RWPE1 (cell line): ENCODE measurements at regions not wholly inside any gene's neighbourhood (a gene's known extent, or its start where the extent isn't known, plus 50 kb on each side); places are given as distances from the start of the nearest gene placed in this dataset.

Experiments used
- CTCF ChIA-PET: fragments of 350-600 bp; sonication (Branson Sonifier 250); formaldehyde crosslinking; extraction: SDS; loops from one replicate; lab custom pipeline; 2021; lab: Yijun Ruan, JAX
- POLR2A ChIA-PET: fragments of 400-600 bp; formaldehyde crosslinking; extraction: SDS; loops from one replicate; lab custom pipeline; 2020; ENCODE audit warnings: antibody characterized with exemption; ENCODE audit not compliant: low non-redundant PET; lab: Yijun Ruan, JAX
- DNase-seq: peaks from one replicate; pipeline ENCODE4 v3.0.0; 2012; ENCODE audit warnings: low spot score
- H3K27ac ChIP-seq: fragments of 450-650 bp; 2 replicates; pipeline ENCODE4 v1.5.1; 2017
- TF ChIP-seq, protein P1 (sequence below): fragments of 450-650 bp; conservative IDR thresholded peaks from 2 replicates; pipeline ENCODE4 v1.5.1; 2017; ENCODE audit warnings: low read depth, mild to moderate bottlenecking

GRCh38 chr6:44582930-44583329 is 195.4 kb downstream of the CDC5L start:
- ChIA-PET POLR2A (no interaction called here), CTCF (interaction anchor here (0.7 kb wide), 1 partner anchor 32 kb away, joined by 4 read pairs; no protein-coding TSS in a partner anchor)
- H3K27ac ChIP-seq: no peak overlapping the region
- TF ChIP-seq, protein P1, sequence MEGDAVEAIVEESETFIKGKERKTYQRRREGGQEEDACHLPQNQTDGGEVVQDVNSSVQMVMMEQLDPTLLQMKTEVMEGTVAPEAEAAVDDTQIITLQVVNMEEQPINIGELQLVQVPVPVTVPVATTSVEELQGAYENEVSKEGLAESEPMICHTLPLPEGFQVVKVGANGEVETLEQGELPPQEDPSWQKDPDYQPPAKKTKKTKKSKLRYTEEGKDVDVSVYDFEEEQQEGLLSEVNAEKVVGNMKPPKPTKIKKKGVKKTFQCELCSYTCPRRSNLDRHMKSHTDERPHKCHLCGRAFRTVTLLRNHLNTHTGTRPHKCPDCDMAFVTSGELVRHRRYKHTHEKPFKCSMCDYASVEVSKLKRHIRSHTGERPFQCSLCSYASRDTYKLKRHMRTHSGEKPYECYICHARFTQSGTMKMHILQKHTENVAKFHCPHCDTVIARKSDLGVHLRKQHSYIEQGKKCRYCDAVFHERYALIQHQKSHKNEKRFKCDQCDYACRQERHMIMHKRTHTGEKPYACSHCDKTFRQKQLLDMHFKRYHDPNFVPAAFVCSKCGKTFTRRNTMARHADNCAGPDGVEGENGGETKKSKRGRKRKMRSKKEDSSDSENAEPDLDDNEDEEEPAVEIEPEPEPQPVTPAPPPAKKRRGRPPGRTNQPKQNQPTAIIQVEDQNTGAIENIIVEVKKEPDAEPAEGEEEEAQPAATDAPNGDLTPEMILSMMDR: no peak
- no peak for DNase-seq

DNA sequence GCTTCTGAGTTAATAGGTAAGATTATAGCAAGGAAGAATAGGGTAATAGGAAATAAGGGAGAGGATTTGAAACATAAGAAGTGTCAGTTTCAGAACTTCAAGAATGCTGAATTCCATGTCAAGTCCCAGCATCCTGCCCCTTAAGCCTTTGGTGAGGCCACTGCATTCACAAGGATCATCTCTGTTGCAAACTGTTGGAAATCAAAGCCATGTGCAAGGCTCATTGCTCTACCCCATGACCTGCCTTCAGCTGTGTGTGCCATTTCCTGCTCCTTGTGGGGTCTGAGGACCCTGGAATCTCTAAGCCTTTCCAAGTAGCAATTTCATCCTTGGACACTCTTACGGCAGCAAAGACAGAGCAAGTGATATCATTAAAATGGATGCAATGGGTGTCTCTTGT is 203.0 kb downstream of the CDC5L start:
- TF ChIP-seq, protein P1: no peak
- CTCF ChIA-PET: no interaction called here
- no peak for DNase-seq
- POLR2A ChIA-PET: no interaction called here
- no peak overlapping the region for H3K27ac ChIP-seq

GRCh38 chr6:44593539-44593944 is 206.0 kb downstream of the CDC5L start:
- ChIA-PET POLR2A (no interaction called here), CTCF (interaction anchor here (0.6 to 1.0 kb wide), 2 partner anchors 46 to 118 kb away, joined by 3 read pairs; no protein-coding TSS in a partner anchor)
- no peak overlapping the region for H3K27ac ChIP-seq
- DNase-seq: peak; percentile 14
- TF ChIP-seq, protein P1: peak; percentile 47

DNA sequence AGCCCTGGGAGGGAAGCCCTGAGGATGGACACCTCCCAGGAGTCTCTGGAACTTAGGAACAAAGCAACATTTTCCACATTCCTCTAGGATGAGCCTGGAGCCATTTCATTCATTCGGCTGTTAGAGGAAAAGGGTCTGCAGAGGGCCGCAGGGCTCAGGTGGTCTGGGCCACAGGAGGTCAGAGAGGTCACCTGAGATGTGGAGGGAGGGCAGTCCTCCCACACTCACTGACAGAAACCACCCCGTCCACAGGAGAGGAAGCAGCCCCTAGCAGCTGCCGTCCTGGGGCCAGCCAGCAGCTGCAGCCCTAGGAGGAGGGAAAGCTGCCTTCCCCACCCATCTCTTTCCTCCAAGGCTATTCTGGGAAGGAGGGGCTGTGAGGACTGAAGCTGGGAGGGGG is 207.0 kb downstream of the CDC5L start:
- CTCF ChIA-PET: interaction anchor here (0.7 kb wide), 1 partner anchor 187 kb away, joined by 3 read pairs; no protein-coding TSS in a partner anchor
- no peak overlapping the region for H3K27ac ChIP-seq
- DNase-seq: no peak
- TF ChIP-seq, protein P1: no peak
- POLR2A ChIA-PET: no interaction called here

- DNase-seq: no peak
- H3K27ac ChIP-seq: no peak overlapping the region
- CTCF ChIA-PET: interaction anchor here (0.6 to 1.1 kb wide), 2 partner anchors 57 to 361 kb away, joined by 3 to 5 read pairs; no protein-coding TSS in a partner anchor
- TF ChIP-seq, protein P1: no peak
- POLR2A ChIA-PET: no interaction called here
These were observed 211.2 kb downstream of the CDC5L start for GRCh38 chr6:44598679-44599078.

- TF ChIP-seq, protein P1: no peak
- ChIA-PET CTCF (no interaction called here), POLR2A (no interaction called here)
- DNase-seq: no peak
- no peak overlapping the region for H3K27ac ChIP-seq
These were observed 212.2 kb downstream of the CDC5L start for GRCh38 chr6:44599672-44600071.
